IPS DF 4.7 (cell line): ENCODE measurements at regions not wholly inside any gene's neighbourhood (a gene's known extent, or its start where the extent isn't known, plus 50 kb on each side); places are given as distances from the start of the nearest gene placed in this dataset.

Experiments used
- DNase-seq: peaks from one replicate; pipeline ENCODE4 v3.0.0-alpha.2; 2013; ENCODE audit warnings: low spot score; ENCODE audit errors: extremely low read depth

GRCh38 chr13:75052616-75053015 lies 429.4 kb downstream of the TBC1D4 start:
- no peak for DNase-seq

- DNase-seq, result no peak
These were observed 431.4 kb downstream of the TBC1D4 start for GRCh38 chr13:75050419-75051046.

- DNase-seq, result no peak
These were observed 432.1 kb downstream of the TBC1D4 start for GRCh38 chr13:75049735-75050335.

GRCh38 chr13:75042807-75043206 lies 439.2 kb downstream of the TBC1D4 start:
- no peak for DNase-seq

GRCh38 chr13:75038393-75039113 lies 443.4 kb downstream of the TBC1D4 start:
- no peak for DNase-seq

GRCh38 chr13:75025956-75026355 lies 456.0 kb downstream of the TBC1D4 start:
- no peak for DNase-seq

GRCh38 chr13:75024602-75025001 lies 457.4 kb downstream of the TBC1D4 start:
- no peak for DNase-seq

GRCh38 chr13:75023609-75024008 lies 458.4 kb downstream of the TBC1D4 start:
- no peak for DNase-seq

- DNase-seq, result no peak
These were observed 460.8 kb downstream of the TBC1D4 start for GRCh38 chr13:75021151-75021550.

- no peak for DNase-seq
These were observed 465.7 kb downstream of the TBC1D4 start for GRCh38 chr13:75016225-75016624.

- no peak for DNase-seq
These were observed 468.2 kb downstream of the TBC1D4 start for GRCh38 chr13:75013818-75014217.

GRCh38 chr13:75010941-75011340 lies 471.0 kb downstream of the TBC1D4 start:
- DNase-seq, result no peak

- no peak for DNase-seq
These were observed 473.0 kb downstream of the TBC1D4 start for GRCh38 chr13:75008926-75009325.

GRCh38 chr13:74990992-74991391 lies 491.0 kb downstream of the TBC1D4 start:
- no peak for DNase-seq

GRCh38 chr13:74987124-74987690 lies 494.8 kb downstream of the TBC1D4 start:
- no peak for DNase-seq

GRCh38 chr13:74986609-74987008 lies 495.4 kb downstream of the TBC1D4 start:
- DNase-seq, result no peak

- no peak for DNase-seq
These were observed 502.3 kb downstream of the TBC1D4 start for GRCh38 chr13:74979703-74980102.

GRCh38 chr13:74978591-74978990 lies 503.4 kb downstream of the TBC1D4 start:
- DNase-seq, result no peak

GRCh38 chr13:74977498-74977897 lies 504.5 kb downstream of the TBC1D4 start:
- no peak for DNase-seq

- no peak for DNase-seq
These were observed 506.9 kb downstream of the TBC1D4 start for GRCh38 chr13:74975111-74975510.

- DNase-seq, result no peak
These were observed 507.8 kb downstream of the TBC1D4 start for GRCh38 chr13:74973935-74974879.
